Transverse colon (tissue), 3 donors: ENCODE measurements at regions not wholly inside any gene's neighbourhood (a gene's known extent, or its start where the extent isn't known, plus 50 kb on each side); places are given as distances from the start of the nearest gene placed in this dataset.

Experiments used
- POLR2A ChIP-seq: fragments of 450-650 bp; IDR thresholded peaks from one replicate; pipeline ENCODE4 v1.6.1; 2016; ENCODE audit warnings: antibody characterized with exemption, mild to moderate bottlenecking, moderate library complexity
- TF ChIP-seq, protein P1 (sequence below), 5 experiments: fragments of 200-600 bp in 3 of 5; fragments of 450-650 bp in 2 of 5; sonication (generic) in 3 of 5; IDR thresholded peaks; 1 replicate in 2 of 5; 2 replicates in 3 of 5; pipeline ENCODE4 v1.5.1; 2016 to 2017; ENCODE audit warnings: antibody characterized with exemption in 5 of 5, inconsistent platforms in 3 of 5, mild to moderate bottlenecking in 2 of 5, moderate library complexity in 1 of 5

DNA sequence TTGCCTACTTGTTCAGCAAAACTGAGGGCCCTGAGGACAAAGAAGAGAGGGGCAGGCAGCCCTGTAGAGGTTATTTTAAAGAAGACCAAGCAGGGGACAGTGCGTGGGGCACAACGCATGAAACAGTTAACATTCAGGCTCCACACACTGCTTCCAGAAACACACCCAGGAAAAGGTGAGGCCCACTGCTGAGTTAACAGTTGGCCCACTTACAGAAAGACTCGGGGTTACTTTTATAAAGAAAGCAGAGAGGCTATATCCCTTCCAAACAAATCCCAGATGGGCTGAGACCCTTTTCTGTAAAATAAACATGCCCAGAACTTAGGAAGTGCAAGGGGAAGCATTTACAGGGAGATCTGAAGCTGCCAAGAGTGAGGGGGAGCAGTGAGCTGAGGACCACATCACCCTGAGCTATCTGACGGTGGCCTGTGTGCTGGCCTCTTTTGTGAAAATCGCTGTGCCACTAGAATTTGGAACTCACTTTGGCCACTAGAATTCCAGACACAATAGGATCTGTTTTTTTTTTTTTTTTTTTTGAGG, 49.8 kb upstream of the SSTR4 start:
- TF ChIP-seq, protein P1, sequence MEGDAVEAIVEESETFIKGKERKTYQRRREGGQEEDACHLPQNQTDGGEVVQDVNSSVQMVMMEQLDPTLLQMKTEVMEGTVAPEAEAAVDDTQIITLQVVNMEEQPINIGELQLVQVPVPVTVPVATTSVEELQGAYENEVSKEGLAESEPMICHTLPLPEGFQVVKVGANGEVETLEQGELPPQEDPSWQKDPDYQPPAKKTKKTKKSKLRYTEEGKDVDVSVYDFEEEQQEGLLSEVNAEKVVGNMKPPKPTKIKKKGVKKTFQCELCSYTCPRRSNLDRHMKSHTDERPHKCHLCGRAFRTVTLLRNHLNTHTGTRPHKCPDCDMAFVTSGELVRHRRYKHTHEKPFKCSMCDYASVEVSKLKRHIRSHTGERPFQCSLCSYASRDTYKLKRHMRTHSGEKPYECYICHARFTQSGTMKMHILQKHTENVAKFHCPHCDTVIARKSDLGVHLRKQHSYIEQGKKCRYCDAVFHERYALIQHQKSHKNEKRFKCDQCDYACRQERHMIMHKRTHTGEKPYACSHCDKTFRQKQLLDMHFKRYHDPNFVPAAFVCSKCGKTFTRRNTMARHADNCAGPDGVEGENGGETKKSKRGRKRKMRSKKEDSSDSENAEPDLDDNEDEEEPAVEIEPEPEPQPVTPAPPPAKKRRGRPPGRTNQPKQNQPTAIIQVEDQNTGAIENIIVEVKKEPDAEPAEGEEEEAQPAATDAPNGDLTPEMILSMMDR (IDR thresholded peaks at IDR 0.05) = no peak
- no peak for TF ChIP-seq POLR2A
